HepG2 (cell line): ENCODE measurements at regions not wholly inside any gene's neighbourhood (a gene's known extent, or its start where the extent isn't known, plus 50 kb on each side); places are given as distances from the start of the nearest gene placed in this dataset.
A peak's percentile ranks its signal among the peaks of the same experiment; 100 is the strongest.

Source experiments
- CSRNP2 ChIP-seq: sonication (generic); formaldehyde crosslinking; conservative IDR thresholded peaks from 2 replicates; pipeline ENCODE4 v1.8.0; 2022; ENCODE audit warnings: low read depth, missing genetic modification reagents
- DBP ChIP-seq: sonication (generic); formaldehyde crosslinking; IDR thresholded peaks from 2 replicates; pipeline ENCODE4 v1.4.0; 2020; ENCODE audit warnings: missing genetic modification reagents; ENCODE audit errors: not compliant biosample characterization
- HNRNPH1 ChIP-seq: fragments of 200-400 bp; formaldehyde crosslinking; optimal IDR thresholded peaks from 2 replicates; pipeline ENCODE3; 2017; ENCODE audit warnings: mild to moderate bottlenecking, low read depth, low read length
- HOXA5 ChIP-seq: sonication (generic); formaldehyde crosslinking; IDR thresholded peaks from 2 replicates; pipeline ENCODE4 v1.4.0; 2020; ENCODE audit warnings: missing genetic modification reagents
- NRL ChIP-seq: sonication (generic); formaldehyde crosslinking; IDR thresholded peaks from 2 replicates; pipeline ENCODE4 v1.5.0; 2020; ENCODE audit warnings: missing genetic modification reagents, mild to moderate bottlenecking, moderate library complexity, borderline replicate concordance
- PLRG1 ChIP-seq: fragments of 450-650 bp; conservative IDR thresholded peaks from 2 replicates; pipeline ENCODE4 v1.6.1; 2016
- RBFOX2 ChIP-seq: fragments of 200-400 bp; formaldehyde crosslinking; IDR thresholded peaks from 2 replicates; pipeline ENCODE4 v1.6.1; 2017; ENCODE audit warnings: low read depth, mild to moderate bottlenecking, low read length
- RERE ChIP-seq: IDR thresholded peaks from 2 replicates; pipeline ENCODE4 v1.6.1; 2016; ENCODE audit warnings: low read depth, missing genetic modification reagents, missing compliant biosample characterization
- REST ChIP-seq, 2 experiments: IDR thresholded peaks; 2 replicates each; pipeline ENCODE4 v1.6.1; 2011 to 2012; ENCODE audit warnings: low read length in 2 of 2, borderline replicate concordance in 1 of 2, low read depth in 1 of 2, mild to moderate bottlenecking in 1 of 2, moderate library complexity in 1 of 2
- STAT5B ChIP-seq: sonication (generic); formaldehyde crosslinking; IDR thresholded peaks from 2 replicates; pipeline ENCODE4 v1.4.0; 2020; ENCODE audit warnings: missing genetic modification reagents
- ZMAT5 ChIP-seq: sonication (generic); formaldehyde crosslinking; IDR thresholded peaks from 2 replicates; pipeline ENCODE4 v1.5.0; 2020; ENCODE audit warnings: mild to moderate bottlenecking, low read depth, missing genetic modification reagents, borderline replicate concordance
- ZNF143 ChIP-seq: sonication (generic); formaldehyde crosslinking; IDR thresholded peaks from 2 replicates; pipeline ENCODE4 v1.4.0; 2020; ENCODE audit warnings: missing genetic modification reagents
- ZNF253 ChIP-seq: sonication (generic); formaldehyde crosslinking; IDR thresholded peaks from 2 replicates; pipeline ENCODE4 v1.8.0; 2022; ENCODE audit warnings: mild to moderate bottlenecking, missing genetic modification reagents, borderline replicate concordance
- TF ChIP-seq, protein P1 (sequence below): sonication (generic); formaldehyde crosslinking; IDR thresholded peaks from 2 replicates; pipeline ENCODE4 v1.5.1; 2020; ENCODE audit warnings: mild to moderate bottlenecking, missing genetic modification reagents, borderline replicate concordance

GRCh38 chr1:222465211-222466041 is 82.5 kb downstream of the HHIPL2 start (continued):
- TF ChIP-seq RBFOX2 (peak; percentile 87), DBP (CRISPR knock-in tag) (peak; percentile 94), HOXA5 (CRISPR knock-in tag) (peak; percentile 85; the same call in 1 of the 2 replicates), RERE (peak; percentile 42; the same call in 1 of the 2 replicates), HNRNPH1 (no peak), STAT5B (peak; percentile 15; the same call in 1 of the 2 replicates), REST (IDR thresholded peaks at IDR 0.05; ENCODE audit: borderline replicate concordance in 1 of 2, low read depth in 1 of 2, low read length in 2 of 2) (peak in 1 of 2 experiments; percentile 64; a peak in 1 of 4 replicates), PLRG1 (no peak), ZNF143 (CRISPR knock-in tag) (no peak), NRL (CRISPR knock-in tag) (peak; percentile 79; the same call in 1 of the 2 replicates), CSRNP2 (no peak), ZNF253 (CRISPR knock-in tag) (peak; percentile 95; the same call in 1 of the 2 replicates), ZMAT5 (CRISPR knock-in tag) (0 out of 2 replicates have a peak, but pooled peaks have one; percentile 27)
- TF ChIP-seq, protein P1, sequence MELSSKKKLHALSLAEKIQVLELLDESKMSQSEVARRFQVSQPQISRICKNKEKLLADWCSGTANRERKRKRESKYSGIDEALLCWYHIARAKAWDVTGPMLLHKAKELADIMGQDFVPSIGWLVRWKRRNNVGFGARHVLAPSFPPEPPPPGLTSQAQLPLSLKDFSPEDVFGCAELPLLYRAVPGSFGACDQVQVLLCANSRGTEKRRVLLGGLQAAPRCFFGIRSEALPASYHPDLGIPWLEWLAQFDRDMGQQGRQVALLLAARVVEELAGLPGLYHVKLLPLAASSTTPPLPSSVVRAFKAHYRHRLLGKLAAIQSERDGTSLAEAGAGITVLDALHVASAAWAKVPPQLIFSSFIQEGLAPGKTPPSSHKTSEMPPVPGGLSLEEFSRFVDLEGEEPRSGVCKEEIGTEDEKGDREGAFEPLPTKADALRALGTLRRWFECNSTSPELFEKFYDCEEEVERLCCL (CRISPR knock-in tag): no peak
